Pancreas (tissue), 10 donors: ENCODE measurements at regions not wholly inside any gene's neighbourhood (a gene's known extent, or its start where the extent isn't known, plus 50 kb on each side); places are given as distances from the start of the nearest gene placed in this dataset.
"Not testable (repeated sequence)": the region's sequence is repeated elsewhere in the genome, so short reads cannot be mapped to it uniquely, and the experiment has no call there.

Source experiments
- ATAC-seq, 4 donors: fragments of 200-7000 bp; cut with Tn5 transposase; one replicate each; pipeline versions ENCODE4 v1.8.0 to v1.9.1; 2020; ENCODE audit warnings: mild to moderate bottlenecking in 4 of 4, moderate library complexity in 4 of 4
- DNase-seq, 6 donors: peaks; one replicate each; pipeline ENCODE4 v3.0.0-alpha.2; 2020
- FAIRE-seq: peaks from 2 replicates; lab custom pipeline; 2012; peaks lifted over from hg19 to GRCh38; lab: Jason Lieb, UNC
- H3K27ac ChIP-seq, 4 donors: fragments of 200-600 bp; sonication (generic); 1 replicate in 3 of 4; 2 replicates in 1 of 4; pipeline versions ENCODE4 v1.5.0 to v1.8.0; 2020
- H3K27me3 ChIP-seq, 4 donors: fragments of 200-600 bp; one replicate each; pipeline ENCODE4 v1.8.0; 2021
- H3K36me3 ChIP-seq, 3 donors: fragments of 200-600 bp; sonication (generic) in 1 of 3; one replicate each; pipeline versions ENCODE4 v1.5.0 to v1.8.0; 2020 to 2021
- H3K4me1 ChIP-seq, 3 donors: fragments of 200-600 bp; one replicate each; pipeline ENCODE4 v1.8.0; 2021
- H3K4me3 ChIP-seq, 4 donors: fragments of 200-600 bp; sonication (generic) in 2 of 4; one replicate each; pipeline versions ENCODE4 v1.5.0 to v1.8.0; 2020 to 2021
- H3K9me3 ChIP-seq, 4 donors: fragments of 200-600 bp; one replicate each; pipeline ENCODE4 v1.8.0; 2021
- WGBS, 2 donors: extraction: QIAGEN DNeasy Blood & Tissue Kit; methylation state at CpG; one replicate each; pipeline ENCODE4 v1.1.7; 2013; 5-methylcytosine and 5-hydroxymethylcytosine counted together
- intact Hi-C, 3 donors: fragments of 100-400 bp; cut with DNase I; formaldehyde crosslinking; loops; one replicate each; pipeline versions ENCODE4 v1.11.1 to v1.14.2; 2022
- TF ChIP-seq, protein P1 (sequence below), 4 donors: fragments of 200-600 bp; sonication (generic) in 3 of 4; IDR thresholded peaks; one replicate each; pipeline versions ENCODE4 v1.5.0 to v1.8.0; 2021; ENCODE audit warnings: antibody characterized with exemption in 4 of 4
- donor health status: healthy with polysubstance abuse.
- donor health status: DM: no; HTN: no; CAD: no; lungs with moderate emphysema.
- donor health status: DM: no; HTN: no; CAD: no.
- donor health status: control.
- donor health status: control.
- donor health status: Bipolar disorder and iron deficiency.
- donor health status: DM: yes; HTN: yes; CAD: no.
- donor health status: DM: no; HTN: no; CAD: no.
- donor health status: DM: no; HTN: no; CAD: no.
- donor health status: DM: yes; HTN: yes; CAD: no.

DNA sequence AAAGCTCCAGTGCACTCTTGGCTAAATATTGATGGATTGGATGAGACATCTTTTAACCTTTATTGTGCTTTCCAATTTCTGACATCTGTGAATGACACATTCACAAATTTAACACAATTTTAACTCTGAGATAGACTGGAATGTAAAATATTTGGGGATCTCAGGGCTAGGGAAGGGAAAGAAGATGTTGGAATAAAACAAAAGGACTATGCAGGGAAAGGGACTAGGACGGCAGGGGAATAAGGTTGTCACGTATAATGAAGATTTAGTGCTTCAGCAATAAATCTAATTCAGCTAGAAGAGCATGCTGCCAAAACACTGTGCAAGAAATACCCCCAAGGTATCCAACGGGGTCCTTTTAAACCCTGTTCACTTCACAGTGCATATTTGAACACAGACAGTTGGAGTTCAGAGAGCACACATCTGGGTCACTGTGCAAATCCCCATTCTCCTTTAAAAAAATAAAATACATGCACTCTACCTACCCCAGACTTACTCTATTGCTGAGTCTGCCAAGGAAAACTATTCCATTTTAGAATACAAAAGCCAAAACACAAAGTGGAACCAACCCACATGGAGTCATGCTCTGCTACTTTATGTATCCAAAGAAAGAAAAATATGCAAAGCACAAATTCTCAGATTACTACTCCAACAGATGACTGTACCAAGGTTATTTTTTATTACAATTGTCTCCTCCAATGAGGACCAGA is 151.0 kb upstream of the RSPO3 start:
- no peak overlapping the region for H3K4me3 ChIP-seq
- no peak for FAIRE-seq
- H3K36me3 ChIP-seq, result no peaks in the 10 kb centered on the region

DNA sequence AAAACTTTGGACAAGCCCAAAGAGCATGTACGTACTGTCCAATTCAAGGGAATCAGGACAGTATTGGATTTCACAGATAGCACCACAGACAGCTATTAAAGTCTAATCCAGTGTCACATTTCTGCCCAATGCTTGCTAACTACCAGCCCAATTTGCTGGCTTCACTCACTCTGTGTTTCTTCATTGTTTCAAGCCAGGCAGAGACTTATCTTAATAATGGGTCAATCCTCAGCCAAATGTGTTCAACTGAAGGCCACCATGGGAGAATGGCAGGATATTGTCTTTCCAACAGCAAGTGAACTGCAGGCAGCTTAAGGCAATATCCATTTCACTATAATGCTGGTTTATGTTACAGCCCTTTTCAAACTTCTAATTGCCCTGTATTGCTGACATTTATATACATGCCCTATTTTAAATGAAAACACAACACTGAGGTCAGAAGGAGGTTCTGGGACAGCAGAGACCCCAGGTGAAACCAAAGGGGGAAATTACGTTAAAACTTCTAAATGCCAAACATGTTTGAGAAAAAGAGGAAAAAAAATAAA is 142.1 kb upstream of the RSPO3 start:
- no peak for DNase-seq
- no peak overlapping the region for H3K4me3 ChIP-seq
- ATAC-seq, result no peak
- 42 to 52% methylated on average over 2 of the region's 2 CpGs for WGBS, 2 donors
- no peak overlapping the region for H3K27ac ChIP-seq
- peaks cover 0 to 5% (median 0%) of the 10 kb centered on the region in 4 donors for H3K27me3 ChIP-seq
- intact Hi-C loops, result no loop called here
- FAIRE-seq, result no peak
- TF ChIP-seq, protein P1, sequence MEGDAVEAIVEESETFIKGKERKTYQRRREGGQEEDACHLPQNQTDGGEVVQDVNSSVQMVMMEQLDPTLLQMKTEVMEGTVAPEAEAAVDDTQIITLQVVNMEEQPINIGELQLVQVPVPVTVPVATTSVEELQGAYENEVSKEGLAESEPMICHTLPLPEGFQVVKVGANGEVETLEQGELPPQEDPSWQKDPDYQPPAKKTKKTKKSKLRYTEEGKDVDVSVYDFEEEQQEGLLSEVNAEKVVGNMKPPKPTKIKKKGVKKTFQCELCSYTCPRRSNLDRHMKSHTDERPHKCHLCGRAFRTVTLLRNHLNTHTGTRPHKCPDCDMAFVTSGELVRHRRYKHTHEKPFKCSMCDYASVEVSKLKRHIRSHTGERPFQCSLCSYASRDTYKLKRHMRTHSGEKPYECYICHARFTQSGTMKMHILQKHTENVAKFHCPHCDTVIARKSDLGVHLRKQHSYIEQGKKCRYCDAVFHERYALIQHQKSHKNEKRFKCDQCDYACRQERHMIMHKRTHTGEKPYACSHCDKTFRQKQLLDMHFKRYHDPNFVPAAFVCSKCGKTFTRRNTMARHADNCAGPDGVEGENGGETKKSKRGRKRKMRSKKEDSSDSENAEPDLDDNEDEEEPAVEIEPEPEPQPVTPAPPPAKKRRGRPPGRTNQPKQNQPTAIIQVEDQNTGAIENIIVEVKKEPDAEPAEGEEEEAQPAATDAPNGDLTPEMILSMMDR (IDR thresholded peaks at IDR 0.05), result no peak
- H3K4me1 ChIP-seq, result no peaks in the 10 kb centered on the region
- H3K36me3 ChIP-seq, result no peaks in the 10 kb centered on the region
- H3K9me3 ChIP-seq, result no peaks in the 10 kb centered on the region

More for the DNA sequence above, 151.0 kb upstream of the RSPO3 start:
- WGBS, 2 donors, result 26 to 28% methylated on average over 3 of the region's 3 CpGs
- no peaks in the 10 kb centered on the region for H3K27me3 ChIP-seq
- intact Hi-C loops, result no loop called here
- H3K9me3 ChIP-seq, result no peaks in the 10 kb centered on the region
- no peak for DNase-seq
- ATAC-seq, result no peak
- TF ChIP-seq, protein P1 (IDR thresholded peaks at IDR 0.05), result no peak
- no peak overlapping the region for H3K27ac ChIP-seq
- H3K4me1 ChIP-seq, result no peaks in the 10 kb centered on the region

DNA sequence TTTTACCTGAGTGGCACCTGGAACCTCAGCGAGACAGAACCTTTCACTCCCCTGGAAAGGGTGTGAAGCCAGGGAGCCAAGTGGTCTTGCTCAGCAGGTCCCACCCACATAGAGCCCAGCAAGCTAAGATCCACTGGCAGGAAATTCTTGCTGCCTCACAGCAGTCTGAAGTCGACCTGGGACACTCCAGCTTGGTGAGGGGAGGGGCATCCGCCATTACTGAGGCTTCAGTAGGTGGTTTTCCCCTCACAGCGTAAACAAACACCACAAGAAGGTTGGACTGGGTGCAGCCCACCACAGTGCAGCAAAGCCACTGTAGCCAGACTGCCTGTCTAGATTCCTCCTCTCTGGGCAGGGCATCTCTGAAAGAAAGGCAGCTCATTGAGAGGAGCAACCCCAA is 134.7 kb upstream of the RSPO3 start:
- TF ChIP-seq, protein P1 (IDR thresholded peaks at IDR 0.05), result no peak
- Histone ChIP-seq H3K27ac (no peak overlapping the region), H3K9me3 (no peaks in the 10 kb centered on the region), H3K36me3 (no peaks in the 10 kb centered on the region), H3K4me3 (no peak overlapping the region), H3K4me1 (no peaks in the 10 kb centered on the region), H3K27me3 (no peaks in the 10 kb centered on the region)
- no peak for FAIRE-seq
- no peak for ATAC-seq
- intact Hi-C loops, result no loop called here
- DNase-seq, result no peak
- 42 to 44% methylated on average over 4 of the region's 4 CpGs for WGBS, 2 donors

DNA sequence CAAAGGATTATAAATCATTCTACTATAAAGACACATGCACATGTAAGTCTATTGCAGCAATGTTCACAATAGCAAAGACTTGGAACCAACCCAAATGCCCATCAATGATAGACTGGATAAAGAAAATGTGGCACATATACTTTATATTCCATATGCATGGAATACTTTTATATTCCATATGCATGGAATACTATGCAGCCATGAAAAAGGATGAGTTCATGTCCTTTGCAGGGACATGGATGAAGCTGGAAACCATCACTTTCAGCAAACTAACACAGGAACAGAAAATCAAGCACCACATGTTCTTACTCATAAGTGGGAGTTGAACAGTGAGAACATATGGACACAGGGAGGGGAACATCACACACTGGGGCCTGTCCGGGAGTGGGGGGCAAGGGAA is 130.3 kb upstream of the RSPO3 start:
- WGBS, 2 donors, result 58 to 70% methylated on average over 1 of the region's 1 CpG
- H3K4me1 ChIP-seq, DNase-seq, FAIRE-seq, H3K27me3 ChIP-seq, ATAC-seq, intact Hi-C loops, H3K27ac ChIP-seq, H3K4me3 ChIP-seq, H3K36me3 ChIP-seq, H3K9me3 ChIP-seq: not testable (repeated sequence)

DNA sequence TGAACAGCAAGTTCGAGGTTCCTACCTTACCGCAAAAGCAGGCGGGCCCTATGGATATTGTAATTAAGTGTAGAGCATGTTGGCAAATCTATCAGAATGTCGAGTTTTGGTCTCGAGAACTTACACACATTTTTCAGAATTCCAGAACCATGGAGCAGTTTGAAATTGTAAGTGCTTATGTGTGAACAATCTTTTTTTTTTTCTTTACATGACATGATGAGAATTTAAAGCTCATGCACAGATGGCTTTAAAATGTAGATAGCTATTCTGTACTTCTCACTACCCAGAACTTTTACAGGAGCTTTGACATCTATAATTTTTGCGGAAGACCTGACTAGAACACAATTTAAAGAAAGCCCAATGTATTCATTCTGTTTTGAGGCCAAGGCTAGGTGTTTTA is 117.8 kb upstream of the RSPO3 start:
- H3K36me3 ChIP-seq, result no peaks in the 10 kb centered on the region
- ATAC-seq (no peak), FAIRE-seq (no peak), DNase-seq (no peak)
- no peak overlapping the region for H3K4me3 ChIP-seq
- TF ChIP-seq, protein P1 (IDR thresholded peaks at IDR 0.05), result no peak
- H3K27me3 ChIP-seq, result no peaks in the 10 kb centered on the region
- H3K9me3 ChIP-seq, result no peaks in the 10 kb centered on the region
- no peaks in the 10 kb centered on the region for H3K4me1 ChIP-seq
- intact Hi-C loops, result no loop called here
- H3K27ac ChIP-seq, result no peak overlapping the region
- 55 to 56% methylated on average over 6 of the region's 6 CpGs for WGBS, 2 donors
